HepG2 (cell line): ENCODE measurements at regions not wholly inside any gene's neighbourhood (a gene's known extent, or its start where the extent isn't known, plus 50 kb on each side); places are given as distances from the start of the nearest gene placed in this dataset.

ENCODE experiments used
- ATAC-seq: fragments of 200-7000 bp; cut with Tn5 transposase; 3 replicates; pipeline ENCODE4 v1.9.1; 2020; ENCODE audit warnings: mild to moderate bottlenecking, moderate library complexity
- BruUV-seq: library from RNA; stranded (reverse); fragments of 400-500 nt; replicated peaks from 2 replicates; lab custom pipeline; 2021; lab: Mats Ljungman, UMichigan
- CTCF ChIA-PET: fragments of 300-600 bp; formaldehyde crosslinking; extraction: SDS; loops from one replicate; lab custom pipeline; 2021; ENCODE audit warnings: low total read pairs, inconsistent platforms, low intra/inter-chr PET ratio; lab: Yijun Ruan, JAX
- POLR2A ChIA-PET: fragments of 350-600 bp; sonication (Branson Sonifier 250); formaldehyde crosslinking; loops from one replicate; lab custom pipeline; 2020; ENCODE audit warnings: antibody characterized with exemption, inconsistent platforms; lab: Yijun Ruan, JAX
- DNase-seq: peaks from one replicate; pipeline ENCODE4 v3.0.0-alpha.2; 2015; ENCODE audit warnings: low spot score
- FAIRE-seq: peaks from 3 replicates; lab custom pipeline; 2011; peaks lifted over from hg19 to GRCh38; lab: Jason Lieb, UNC
- H2AFZ ChIP-seq: one replicate; pipeline ENCODE4 v1.6.1; 2011; ENCODE audit warnings: low read length, inconsistent platforms
- H3K27ac ChIP-seq: fragments of 300-600 bp; 3 replicates; pipeline ENCODE4 v1.8.0; 2011; ENCODE audit warnings: mixed run types, mild to moderate bottlenecking, mixed read lengths, low read length, inconsistent platforms; ENCODE audit not compliant: insufficient read depth; ENCODE audit errors: extremely low read length
- H3K27me3 ChIP-seq, 2 experiments: fragments of 200-600 bp in 1 of 2; 2 replicates in 1 of 2; 3 replicates in 1 of 2; pipeline versions ENCODE4 v1.6.0 to v1.8.0; 2011; ENCODE audit warnings: low read length in 2 of 2, mild to moderate bottlenecking in 2 of 2, moderate library complexity in 2 of 2, inconsistent platforms in 1 of 2; ENCODE audit not compliant: insufficient read depth in 2 of 2, control insufficient read depth in 1 of 2
- H3K36me3 ChIP-seq, 2 experiments: fragments of 200-600 bp in 1 of 2; replicated peaks in 1 of 2; 2 replicates in 1 of 2; 3 replicates in 1 of 2; pipeline versions ENCODE4 v1.5.1 to v1.8.0; 2011; ENCODE audit warnings: low read length in 2 of 2, inconsistent platforms in 1 of 2; ENCODE audit not compliant: insufficient read depth in 2 of 2, control insufficient read depth in 1 of 2
- H3K4me1 ChIP-seq: 2 replicates; pipeline ENCODE4 v1.5.1; 2012; ENCODE audit warnings: low read length, inconsistent platforms; ENCODE audit not compliant: insufficient read depth
- H3K4me2 ChIP-seq: 2 replicates; pipeline ENCODE4 v1.6.0; 2011; ENCODE audit warnings: low read depth, low read length, inconsistent platforms
- H3K4me3 ChIP-seq, 3 experiments: fragments of 200-600 bp in 1 of 3; sonication (generic), shearing (Covaris generic) in 1 of 3; replicated peaks in 1 of 3; 2 replicates each; pipeline ENCODE4 v1.5.1; 2011 to 2016; ENCODE audit warnings: low read length in 3 of 3, inconsistent platforms in 2 of 3, low read depth in 2 of 3, mild to moderate bottlenecking in 2 of 3, control low read depth in 1 of 3, mixed read lengths in 1 of 3; ENCODE audit not compliant: insufficient read depth in 1 of 3
- H3K79me2 ChIP-seq: one replicate; pipeline ENCODE4 v1.6.1; 2011; ENCODE audit warnings: low read length, inconsistent platforms; ENCODE audit not compliant: insufficient read depth
- H3K9ac ChIP-seq: 2 replicates; pipeline ENCODE4 v1.6.0; 2011; ENCODE audit warnings: mild to moderate bottlenecking, low read depth, low read length, inconsistent platforms; ENCODE audit not compliant: insufficient read depth
- H3K9me3 ChIP-seq: 2 replicates; pipeline ENCODE4 v1.5.1; 2012; ENCODE audit warnings: mild to moderate bottlenecking, low read length
- H4K20me1 ChIP-seq: 2 replicates; pipeline ENCODE4 v1.6.0; 2011; ENCODE audit warnings: inconsistent platforms, mild to moderate bottlenecking, low read length, moderate library complexity; ENCODE audit not compliant: insufficient read depth
- ERF ChIP-seq: IDR thresholded peaks from 2 replicates; pipeline ENCODE4 v1.6.1; 2018; ENCODE audit warnings: missing biosample characterization, missing genetic modification reagents
- HMG20A ChIP-seq: IDR thresholded peaks from 2 replicates; pipeline ENCODE4 v1.6.1; 2016; ENCODE audit warnings: borderline replicate concordance
- ZBTB38 ChIP-seq: sonication (generic); formaldehyde crosslinking; IDR thresholded peaks from 2 replicates; pipeline ENCODE4 v1.5.1; 2020; ENCODE audit warnings: mild to moderate bottlenecking, missing genetic modification reagents
- WGBS: methylation state at CpG from one replicate; pipeline ENCODE4 v1.1.6; 2017; ENCODE audit warnings: low lambda C conversion rate; 5-methylcytosine and 5-hydroxymethylcytosine counted together
- in situ Hi-C: cut with HindIII; loops from 2 replicates; pipeline ENCODE4 v1.10.0; 2017; ENCODE audit warnings: low pct_unique_long_range_greater_than_20kb; ENCODE audit not compliant: extremely low pct_ligation_motif_present
- intact Hi-C: fragments of 100-400 bp; cut with micrococcal nuclease; formaldehyde crosslinking; loops from one replicate; pipeline ENCODE4 v1.10.0; 2022; ENCODE audit not compliant: unreplicated experiment
- TF ChIP-seq, protein P1 (sequence below): sonication (generic); formaldehyde crosslinking; IDR thresholded peaks from one replicate; pipeline ENCODE4 v1.5.1; 2020; ENCODE audit warnings: mild to moderate bottlenecking, missing genetic modification reagents; ENCODE audit errors: not compliant biosample characterization
- TF ChIP-seq, protein P2 (sequence below): sonication (generic); formaldehyde crosslinking; IDR thresholded peaks from 2 replicates; pipeline ENCODE4 v1.9.0; 2021; ENCODE audit warnings: missing genetic modification reagents, borderline replicate concordance
- TF ChIP-seq, protein P3 (sequence below): sonication (generic); formaldehyde crosslinking; IDR thresholded peaks from 2 replicates; pipeline ENCODE4 v1.4.0; 2020; ENCODE audit warnings: missing genetic modification reagents, mild to moderate bottlenecking, borderline replicate concordance

DNA sequence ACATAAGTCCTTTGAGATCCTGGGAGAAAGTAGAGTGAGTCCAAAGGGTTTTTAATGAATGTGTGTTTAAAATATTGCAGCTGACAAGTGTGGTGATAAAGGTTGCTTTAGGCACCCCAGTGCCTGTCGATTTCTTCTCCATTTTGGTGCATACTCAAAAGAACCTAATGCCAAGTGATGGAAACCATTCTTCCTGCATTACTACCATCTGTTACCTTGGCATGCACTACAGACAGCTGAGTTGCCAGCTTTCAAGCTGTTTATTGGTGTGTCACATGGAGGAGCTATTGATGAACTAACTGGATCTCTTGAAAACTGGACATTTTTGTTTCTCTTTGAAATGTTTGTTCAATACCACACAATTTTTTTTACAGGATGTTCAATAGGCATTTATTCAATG lies 350.0 kb downstream of the AKAIN1 start:
- FAIRE-seq (no peak), DNase-seq (no peak), ATAC-seq (no peak)
- H3K9ac ChIP-seq = no peak overlapping the region
- no peaks in the 10 kb centered on the region for H3K27me3 ChIP-seq
- no peak overlapping the region for H3K4me3 ChIP-seq
- H3K27ac ChIP-seq = no peak overlapping the region
- H3K9me3 ChIP-seq = peaks cover 42% of the 10 kb centered on the region
- H3K79me2 ChIP-seq = no peaks in the 10 kb centered on the region
- POLR2A ChIA-PET = no interaction called here
- no TSS peak for BruUV-seq
- in situ Hi-C loops = no loop called here
- H3K36me3 ChIP-seq = no peaks in the 10 kb centered on the region
- no peak overlapping the region for H3K4me2 ChIP-seq
- H3K4me1 ChIP-seq = no peaks in the 10 kb centered on the region
- 23% methylated on average over 1 of the region's 1 CpG for WGBS
- CTCF ChIA-PET = no interaction called here
- TF ChIP-seq, protein P1, sequence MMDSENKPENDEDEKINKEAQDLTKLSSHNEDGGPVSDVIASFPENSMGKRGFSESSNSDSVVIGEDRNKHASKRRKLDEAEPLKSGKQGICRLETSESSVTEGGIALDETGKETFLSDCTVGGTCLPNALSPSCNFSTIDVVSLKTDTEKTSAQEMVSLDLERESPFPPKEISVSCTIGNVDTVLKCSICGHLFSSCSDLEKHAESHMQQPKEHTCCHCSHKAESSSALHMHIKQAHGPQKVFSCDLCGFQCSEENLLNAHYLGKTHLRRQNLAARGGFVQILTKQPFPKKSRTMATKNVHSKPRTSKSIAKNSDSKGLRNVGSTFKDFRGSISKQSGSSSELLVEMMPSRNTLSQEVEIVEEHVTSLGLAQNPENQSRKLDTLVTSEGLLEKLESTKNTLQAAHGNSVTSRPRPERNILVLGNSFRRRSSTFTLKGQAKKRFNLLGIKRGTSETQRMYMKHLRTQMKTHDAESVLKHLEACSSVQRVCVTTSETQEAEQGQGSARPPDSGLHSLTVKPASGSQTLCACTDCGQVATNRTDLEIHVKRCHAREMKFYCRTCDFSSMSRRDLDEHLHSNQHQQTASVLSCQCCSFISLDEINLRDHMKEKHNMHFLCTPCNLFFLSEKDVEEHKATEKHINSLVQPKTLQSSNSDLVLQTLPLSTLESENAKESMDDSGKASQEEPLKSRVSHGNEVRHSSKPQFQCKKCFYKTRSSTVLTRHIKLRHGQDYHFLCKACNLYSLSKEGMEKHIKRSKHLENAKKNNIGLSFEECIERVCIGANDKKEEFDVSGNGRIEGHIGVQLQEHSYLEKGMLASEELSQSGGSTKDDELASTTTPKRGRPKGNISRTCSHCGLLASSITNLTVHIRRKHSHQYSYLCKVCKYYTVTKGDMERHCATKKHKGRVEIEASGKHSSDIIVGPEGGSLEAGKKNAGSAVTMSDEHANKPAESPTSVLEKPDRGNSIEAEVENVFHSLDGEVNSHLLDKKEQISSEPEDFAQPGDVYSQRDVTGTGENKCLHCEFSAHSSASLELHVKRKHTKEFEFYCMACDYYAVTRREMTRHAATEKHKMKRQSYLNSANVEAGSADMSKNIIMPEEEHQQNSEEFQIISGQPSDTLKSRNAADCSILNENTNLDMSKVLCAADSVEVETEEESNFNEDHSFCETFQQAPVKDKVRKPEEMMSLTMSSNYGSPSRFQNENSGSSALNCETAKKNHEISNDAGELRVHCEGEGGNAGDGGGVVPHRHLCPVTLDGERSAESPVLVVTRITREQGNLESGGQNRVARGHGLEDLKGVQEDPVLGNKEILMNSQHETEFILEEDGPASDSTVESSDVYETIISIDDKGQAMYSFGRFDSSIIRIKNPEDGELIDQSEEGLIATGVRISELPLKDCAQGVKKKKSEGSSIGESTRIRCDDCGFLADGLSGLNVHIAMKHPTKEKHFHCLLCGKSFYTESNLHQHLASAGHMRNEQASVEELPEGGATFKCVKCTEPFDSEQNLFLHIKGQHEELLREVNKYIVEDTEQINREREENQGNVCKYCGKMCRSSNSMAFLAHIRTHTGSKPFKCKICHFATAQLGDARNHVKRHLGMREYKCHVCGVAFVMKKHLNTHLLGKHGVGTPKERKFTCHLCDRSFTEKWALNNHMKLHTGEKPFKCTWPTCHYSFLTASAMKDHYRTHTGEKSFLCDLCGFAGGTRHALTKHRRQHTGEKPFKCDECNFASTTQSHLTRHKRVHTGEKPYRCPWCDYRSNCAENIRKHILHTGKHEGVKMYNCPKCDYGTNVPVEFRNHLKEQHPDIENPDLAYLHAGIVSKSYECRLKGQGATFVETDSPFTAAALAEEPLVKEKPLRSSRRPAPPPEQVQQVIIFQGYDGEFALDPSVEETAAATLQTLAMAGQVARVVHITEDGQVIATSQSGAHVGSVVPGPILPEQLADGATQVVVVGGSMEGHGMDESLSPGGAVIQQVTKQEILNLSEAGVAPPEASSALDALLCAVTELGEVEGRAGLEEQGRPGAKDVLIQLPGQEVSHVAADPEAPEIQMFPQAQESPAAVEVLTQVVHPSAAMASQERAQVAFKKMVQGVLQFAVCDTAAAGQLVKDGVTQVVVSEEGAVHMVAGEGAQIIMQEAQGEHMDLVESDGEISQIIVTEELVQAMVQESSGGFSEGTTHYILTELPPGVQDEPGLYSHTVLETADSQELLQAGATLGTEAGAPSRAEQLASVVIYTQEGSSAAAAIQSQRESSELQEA (CRISPR knock-in tag) = no peak
- TF ChIP-seq ERF (CRISPR knock-in tag) (no peak), ZBTB38 (no peak), HMG20A (CRISPR knock-in tag) (no peak)
- TF ChIP-seq, protein P2, sequence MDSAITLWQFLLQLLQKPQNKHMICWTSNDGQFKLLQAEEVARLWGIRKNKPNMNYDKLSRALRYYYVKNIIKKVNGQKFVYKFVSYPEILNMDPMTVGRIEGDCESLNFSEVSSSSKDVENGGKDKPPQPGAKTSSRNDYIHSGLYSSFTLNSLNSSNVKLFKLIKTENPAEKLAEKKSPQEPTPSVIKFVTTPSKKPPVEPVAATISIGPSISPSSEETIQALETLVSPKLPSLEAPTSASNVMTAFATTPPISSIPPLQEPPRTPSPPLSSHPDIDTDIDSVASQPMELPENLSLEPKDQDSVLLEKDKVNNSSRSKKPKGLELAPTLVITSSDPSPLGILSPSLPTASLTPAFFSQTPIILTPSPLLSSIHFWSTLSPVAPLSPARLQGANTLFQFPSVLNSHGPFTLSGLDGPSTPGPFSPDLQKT (CRISPR knock-in tag) = no peak
- TF ChIP-seq, protein P3, sequence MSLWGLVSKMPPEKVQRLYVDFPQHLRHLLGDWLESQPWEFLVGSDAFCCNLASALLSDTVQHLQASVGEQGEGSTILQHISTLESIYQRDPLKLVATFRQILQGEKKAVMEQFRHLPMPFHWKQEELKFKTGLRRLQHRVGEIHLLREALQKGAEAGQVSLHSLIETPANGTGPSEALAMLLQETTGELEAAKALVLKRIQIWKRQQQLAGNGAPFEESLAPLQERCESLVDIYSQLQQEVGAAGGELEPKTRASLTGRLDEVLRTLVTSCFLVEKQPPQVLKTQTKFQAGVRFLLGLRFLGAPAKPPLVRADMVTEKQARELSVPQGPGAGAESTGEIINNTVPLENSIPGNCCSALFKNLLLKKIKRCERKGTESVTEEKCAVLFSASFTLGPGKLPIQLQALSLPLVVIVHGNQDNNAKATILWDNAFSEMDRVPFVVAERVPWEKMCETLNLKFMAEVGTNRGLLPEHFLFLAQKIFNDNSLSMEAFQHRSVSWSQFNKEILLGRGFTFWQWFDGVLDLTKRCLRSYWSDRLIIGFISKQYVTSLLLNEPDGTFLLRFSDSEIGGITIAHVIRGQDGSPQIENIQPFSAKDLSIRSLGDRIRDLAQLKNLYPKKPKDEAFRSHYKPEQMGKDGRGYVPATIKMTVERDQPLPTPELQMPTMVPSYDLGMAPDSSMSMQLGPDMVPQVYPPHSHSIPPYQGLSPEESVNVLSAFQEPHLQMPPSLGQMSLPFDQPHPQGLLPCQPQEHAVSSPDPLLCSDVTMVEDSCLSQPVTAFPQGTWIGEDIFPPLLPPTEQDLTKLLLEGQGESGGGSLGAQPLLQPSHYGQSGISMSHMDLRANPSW (CRISPR knock-in tag) = no peak
- H4K20me1 ChIP-seq = no peaks in the 10 kb centered on the region
- intact Hi-C loops = no loop called here
- no peak overlapping the region for H2AFZ ChIP-seq
